ENCODE measurements at regions not wholly inside any gene's neighbourhood (a gene's known extent, or its start where the extent isn't known, plus 50 kb on each side); places are given as distances from the start of the nearest gene placed in this dataset.

- DNase-seq = no peak
These were observed 84.6 kb upstream of the DHX15 start for GRCh38 chr4:24668956-24669355.

GRCh38 chr4:24669751-24670150, 85.4 kb upstream of the DHX15 start:
- no peak for DNase-seq

- no peak for DNase-seq
These were observed 87.5 kb upstream of the DHX15 start for GRCh38 chr4:24671849-24672248.

- no peak for DNase-seq
These were observed 88.5 kb upstream of the DHX15 start for GRCh38 chr4:24672880-24673279.

- no peak for DNase-seq
These were observed 89.9 kb upstream of the DHX15 start for GRCh38 chr4:24674279-24674678.

GRCh38 chr4:24675721-24676389, 91.5 kb upstream of the DHX15 start:
- DNase-seq = no peak

GRCh38 chr4:24677909-24678308, 93.6 kb upstream of the DHX15 start:
- DNase-seq = no peak

- no peak for DNase-seq
These were observed 96.5 kb upstream of the DHX15 start for GRCh38 chr4:24680746-24681448.

- DNase-seq = no peak
These were observed 98.8 kb upstream of the DHX15 start for GRCh38 chr4:24683116-24683515.

GRCh38 chr4:24686866-24687692, 102.7 kb upstream of the DHX15 start:
- peak; percentile 14 for DNase-seq

GRCh38 chr4:24688453-24688852, 104.1 kb upstream of the DHX15 start:
- no peak for DNase-seq

GRCh38 chr4:24689212-24689611, 104.9 kb upstream of the DHX15 start:
- DNase-seq = no peak

GRCh38 chr4:24690436-24690835, 104.9 kb upstream of the SOD3 start:
- DNase-seq = no peak

GRCh38 chr4:24693636-24694035, 101.7 kb upstream of the SOD3 start:
- no peak for DNase-seq

- DNase-seq = no peak
These were observed 95.3 kb upstream of the SOD3 start for GRCh38 chr4:24700118-24700517.

- no peak for DNase-seq
These were observed 93.7 kb upstream of the SOD3 start for GRCh38 chr4:24701683-24702082.

GRCh38 chr4:24702281-24702680, 93.1 kb upstream of the SOD3 start:
- no peak for DNase-seq

GRCh38 chr4:24703298-24703697, 92.1 kb upstream of the SOD3 start:
- no peak for DNase-seq

- no peak for DNase-seq
These were observed 91.2 kb upstream of the SOD3 start for GRCh38 chr4:24704149-24704548.

- DNase-seq = no peak
These were observed 90.2 kb upstream of the SOD3 start for GRCh38 chr4:24705016-24705753.

- DNase-seq = no peak
These were observed 81.8 kb upstream of the SOD3 start for GRCh38 chr4:24713604-24714003.

GRCh38 chr4:24719615-24720014, 75.8 kb upstream of the SOD3 start:
- no peak for DNase-seq

- no peak for DNase-seq
These were observed 74.9 kb upstream of the SOD3 start for GRCh38 chr4:24720436-24720835.
